Activated CD4-positive, alpha-beta T cell treated with anti-CD3 and anti-CD28 coated beads, Interleukin-2, amount 50 U/mL, for 24 hours (primary cell): ENCODE measurements at regions not wholly inside any gene's neighbourhood (a gene's known extent, or its start where the extent isn't known, plus 50 kb on each side); places are given as distances from the start of the nearest gene placed in this dataset.
"Not testable (repeated sequence)": the region's sequence is repeated elsewhere in the genome, so short reads cannot be mapped to it uniquely, and the experiment has no call there.

Source experiments
- DNase-seq, 2 donors: peaks; one replicate each; pipeline ENCODE4 v3.0.0-alpha.2; 2020; ENCODE audit warnings: low read depth in 1 of 2, low spot score in 1 of 2

DNA sequence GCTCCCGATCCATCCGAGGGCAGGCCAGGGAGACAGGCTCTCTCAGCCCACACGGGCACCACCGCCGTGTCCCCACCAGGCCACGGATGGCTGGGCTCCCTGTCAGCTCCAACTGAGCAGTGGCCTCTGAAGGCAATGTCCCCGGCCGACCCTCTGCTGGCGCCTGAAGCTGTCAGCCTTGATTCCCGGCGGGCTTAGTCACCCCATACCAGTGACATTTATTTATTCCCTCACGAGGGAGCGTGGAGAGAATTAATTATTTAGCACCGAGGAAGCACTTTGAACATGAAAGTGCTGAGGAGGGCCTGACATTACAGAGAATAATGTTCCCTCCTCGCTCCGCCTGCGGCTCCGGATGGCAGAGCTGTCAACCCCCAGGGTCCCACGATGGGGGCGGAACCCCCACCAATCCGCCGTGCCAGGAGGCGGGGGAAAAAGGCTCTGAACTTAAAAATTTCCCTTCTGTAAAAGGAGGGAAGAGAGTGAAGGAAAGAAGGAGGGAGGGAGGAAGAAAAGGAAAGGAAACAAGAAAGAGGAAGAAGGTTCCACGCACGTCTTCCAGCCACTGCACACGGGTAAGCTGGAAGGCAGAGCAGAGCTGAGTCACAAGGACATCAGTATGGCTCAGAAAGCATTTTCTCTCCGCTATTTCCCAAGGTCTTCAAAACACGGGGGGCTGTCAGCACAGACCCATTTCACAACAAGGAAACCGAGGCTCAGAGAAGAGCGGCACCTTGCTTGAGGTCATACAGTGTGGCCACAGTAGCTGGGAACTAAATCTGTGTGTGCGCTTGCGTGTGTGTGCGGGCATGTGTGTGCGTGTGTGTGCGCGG, 108.7 kb upstream of the NCOR2 start:
- DNase-seq, result no peak

DNA sequence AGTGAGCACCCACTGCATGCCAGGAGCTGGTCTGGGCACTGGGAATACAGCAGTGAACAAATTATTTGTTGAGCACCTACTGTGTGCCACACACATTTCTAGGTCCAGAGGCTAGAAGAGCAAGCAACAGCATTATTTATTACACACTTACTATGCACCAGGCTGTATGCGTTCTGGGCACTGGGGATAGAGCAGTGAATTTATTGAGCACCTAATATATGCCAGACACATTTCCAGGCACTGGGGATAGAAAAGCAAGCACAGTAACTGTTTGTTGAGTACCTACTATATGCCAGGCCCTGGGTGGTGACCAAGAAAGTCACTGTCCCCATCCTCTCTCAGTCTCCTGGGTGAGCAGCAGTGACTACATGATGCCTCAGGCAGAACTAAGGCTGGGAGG, 107.5 kb upstream of the NCOR2 start:
- DNase-seq, result no peak

DNA sequence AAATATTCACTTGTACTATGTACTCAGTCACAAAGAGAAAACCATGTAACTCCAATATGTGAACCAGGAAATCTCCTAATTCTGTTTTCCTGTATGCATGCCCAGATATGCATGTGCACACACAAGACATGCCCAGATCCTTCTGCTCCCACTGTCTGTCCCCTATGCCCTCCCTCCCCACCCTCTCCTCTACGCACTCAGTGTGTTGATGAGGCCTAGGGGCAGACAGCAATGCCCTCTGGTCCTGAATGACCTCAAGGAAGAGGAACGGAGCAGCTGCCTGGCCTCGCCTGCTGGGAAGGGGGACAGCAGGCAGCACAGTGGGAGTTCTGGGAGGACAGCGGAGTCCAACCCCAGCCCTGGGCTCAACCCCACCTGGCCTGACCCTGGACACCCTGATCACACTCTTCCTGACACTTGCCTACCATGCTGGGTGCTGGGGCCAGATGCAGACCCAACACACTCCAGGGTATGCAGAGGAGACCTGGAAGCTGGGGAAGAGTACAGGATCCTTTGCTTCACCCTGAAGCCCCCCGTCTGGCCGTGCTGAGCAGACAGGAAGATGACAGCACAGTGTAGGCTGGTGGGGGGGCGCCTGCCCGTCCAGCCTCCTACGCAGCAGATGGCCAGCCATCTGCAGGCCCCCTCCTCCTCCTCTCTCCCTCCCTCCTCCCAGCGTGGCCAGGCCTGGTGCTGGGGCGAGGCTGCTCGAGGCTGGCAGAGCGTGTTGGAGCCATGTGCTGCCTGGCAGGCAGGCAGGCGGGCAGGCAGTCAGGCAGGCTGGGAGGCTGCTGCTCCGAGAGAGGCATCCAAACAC, 106.6 kb upstream of the NCOR2 start:
- DNase-seq, result no peak

DNA sequence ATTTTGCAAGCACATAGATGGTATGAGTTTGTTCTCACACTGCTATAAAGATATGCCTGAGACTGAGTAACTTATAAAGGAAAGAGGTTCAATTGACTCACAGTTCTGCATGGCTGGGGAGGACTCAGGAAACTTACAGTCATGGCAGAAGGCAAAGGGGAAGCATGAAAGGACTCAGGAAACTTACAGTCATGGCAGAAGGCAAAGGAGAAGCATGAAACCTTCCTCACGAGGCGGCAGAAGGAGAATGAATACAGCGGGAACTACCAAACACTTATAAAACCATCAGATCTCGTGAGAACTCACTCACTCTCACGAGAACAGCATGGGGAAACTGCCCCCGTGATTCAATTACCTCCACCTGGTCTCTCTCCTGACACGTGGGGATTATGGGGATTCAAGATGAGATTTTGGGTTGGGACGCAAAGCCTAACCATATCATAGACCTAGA, 101.9 kb upstream of the NCOR2 start:
- not testable (repeated sequence) for DNase-seq

DNA sequence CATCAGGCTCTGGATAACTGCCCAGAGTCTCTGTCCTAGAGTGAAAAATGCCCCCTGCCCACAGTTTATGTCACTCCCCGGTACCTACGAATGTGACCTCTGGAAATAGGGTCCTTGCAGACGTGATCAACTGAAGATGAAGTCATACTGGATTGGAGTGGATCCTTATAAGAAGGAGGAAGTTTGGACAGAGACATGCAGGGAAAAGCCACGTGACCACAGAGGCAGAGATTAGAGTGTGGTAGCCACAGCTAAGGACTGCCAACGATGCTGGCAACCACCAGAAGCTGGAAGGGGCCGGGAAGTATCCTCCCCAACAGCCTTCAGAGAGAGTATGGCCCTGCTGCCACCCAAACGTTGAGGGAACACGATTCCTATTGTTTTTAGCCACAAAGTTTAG, 101.2 kb upstream of the NCOR2 start:
- no peak for DNase-seq

DNA sequence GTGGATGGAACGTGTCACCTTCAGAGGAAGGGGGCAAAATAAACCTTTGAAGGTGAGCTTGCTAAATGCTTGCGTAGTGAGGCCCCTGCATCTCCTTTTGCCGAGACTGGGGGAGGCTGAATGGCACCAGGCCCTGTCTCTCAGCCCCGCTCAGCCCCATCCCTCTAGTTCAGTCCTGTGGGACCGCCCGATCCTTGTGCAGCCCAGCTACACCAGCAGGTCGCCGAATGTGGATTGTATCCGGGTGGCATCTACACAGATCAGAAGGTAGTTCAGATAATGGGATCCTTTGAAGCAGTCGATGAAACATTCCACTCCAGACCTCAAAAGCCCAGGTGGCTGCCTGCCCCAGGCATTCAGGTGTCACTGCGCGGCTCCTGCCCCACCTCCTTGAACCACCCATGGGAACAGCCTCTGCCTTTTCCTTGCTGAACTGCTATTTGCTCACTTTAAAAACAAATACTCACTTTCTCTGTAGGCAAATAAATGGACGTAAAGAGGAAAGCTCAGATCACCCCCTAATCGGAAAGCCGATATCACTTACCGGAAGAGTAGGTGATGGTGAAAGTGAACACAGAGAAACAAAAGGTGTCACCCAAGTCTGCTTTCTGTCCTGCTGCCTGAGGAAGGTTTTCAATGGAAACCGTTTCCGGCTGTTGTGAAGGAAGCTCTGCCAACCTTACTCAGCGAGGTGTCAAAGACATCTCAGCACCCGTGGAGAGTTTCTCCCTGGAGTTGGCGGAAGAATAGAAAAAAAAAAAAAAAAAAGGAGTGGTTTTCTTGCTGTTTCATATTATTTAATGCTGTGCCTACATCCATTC, 100.3 kb upstream of the NCOR2 start:
- DNase-seq, result no peak

DNA sequence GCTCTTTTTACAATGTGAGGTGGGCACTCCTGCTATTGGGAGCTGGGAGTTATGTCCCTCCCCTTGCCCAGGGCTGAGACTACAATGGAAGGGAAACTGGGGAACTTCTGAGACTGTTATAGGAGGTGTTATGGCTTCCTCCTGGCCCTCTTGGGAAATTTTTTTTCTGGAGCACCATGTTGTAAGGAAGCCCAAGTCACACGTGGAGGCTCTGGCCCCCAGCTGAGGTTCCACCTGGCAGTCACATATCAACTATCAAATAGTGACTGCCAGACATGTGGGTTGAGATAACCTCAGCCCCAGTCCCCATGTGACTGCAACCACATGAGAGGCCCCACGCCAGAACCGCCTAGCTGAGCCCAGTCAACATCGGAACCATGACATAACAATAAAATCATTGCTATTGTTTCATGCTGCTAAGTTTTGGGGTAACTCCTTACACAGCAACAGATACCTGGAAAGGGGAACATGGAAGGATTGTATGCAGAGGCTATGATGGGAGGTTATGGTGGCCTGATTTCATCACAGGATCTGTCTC, 99.4 kb upstream of the NCOR2 start:
- DNase-seq, result no peak

DNA sequence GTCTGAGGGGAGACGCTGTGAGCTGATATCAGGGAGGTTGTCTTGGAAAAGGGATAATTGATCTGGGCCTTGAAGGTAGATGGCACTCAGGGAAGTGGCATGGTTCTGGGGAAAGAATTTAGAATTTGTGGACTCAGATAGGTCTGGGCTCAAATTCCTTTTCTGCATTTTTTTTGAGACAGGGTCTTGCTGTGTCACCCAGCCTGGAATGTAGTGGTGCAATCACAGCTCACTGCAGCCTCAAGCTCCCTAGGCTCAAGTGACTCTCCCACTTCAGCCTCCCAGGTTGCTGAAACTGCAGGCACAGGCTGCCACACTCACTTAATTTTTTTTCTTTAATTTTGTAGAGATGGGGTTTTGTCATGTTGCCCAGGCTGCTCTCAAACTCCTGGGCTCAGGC, 98.1 kb upstream of the NCOR2 start:
- DNase-seq, result no peak

DNA sequence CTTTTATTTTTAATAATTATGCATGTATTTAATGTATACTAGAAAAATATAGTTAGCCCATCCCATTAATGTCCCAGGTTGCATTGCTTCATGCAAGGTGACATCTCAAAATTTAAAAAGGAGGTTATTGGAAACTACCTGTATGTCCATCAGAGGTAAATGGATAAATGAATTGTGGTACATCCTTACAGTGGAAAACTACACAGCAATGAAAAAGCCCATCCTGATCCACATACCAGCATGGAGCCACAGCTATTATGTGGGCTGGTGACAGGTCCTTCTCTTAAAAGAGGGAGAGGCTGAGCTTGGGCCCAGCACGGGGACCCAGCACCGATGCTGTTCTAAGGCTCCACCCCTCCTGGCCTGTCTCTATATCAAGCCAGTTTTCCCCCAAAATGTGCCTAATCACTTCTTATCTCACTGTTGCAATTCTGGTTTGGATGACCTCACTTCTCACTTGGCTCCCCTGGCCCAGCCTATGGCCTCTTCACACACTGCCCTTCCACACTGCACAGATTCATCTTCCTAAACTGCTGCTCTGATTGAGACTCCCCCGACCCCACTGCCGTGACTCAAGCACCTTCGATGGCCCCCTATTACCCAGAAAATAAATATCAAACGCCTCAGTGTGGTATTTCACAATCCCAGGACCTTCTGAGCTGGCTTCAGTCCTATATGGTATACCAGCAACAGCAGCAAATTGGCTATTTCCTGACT, 97.1 kb upstream of the NCOR2 start:
- no peak for DNase-seq

DNA sequence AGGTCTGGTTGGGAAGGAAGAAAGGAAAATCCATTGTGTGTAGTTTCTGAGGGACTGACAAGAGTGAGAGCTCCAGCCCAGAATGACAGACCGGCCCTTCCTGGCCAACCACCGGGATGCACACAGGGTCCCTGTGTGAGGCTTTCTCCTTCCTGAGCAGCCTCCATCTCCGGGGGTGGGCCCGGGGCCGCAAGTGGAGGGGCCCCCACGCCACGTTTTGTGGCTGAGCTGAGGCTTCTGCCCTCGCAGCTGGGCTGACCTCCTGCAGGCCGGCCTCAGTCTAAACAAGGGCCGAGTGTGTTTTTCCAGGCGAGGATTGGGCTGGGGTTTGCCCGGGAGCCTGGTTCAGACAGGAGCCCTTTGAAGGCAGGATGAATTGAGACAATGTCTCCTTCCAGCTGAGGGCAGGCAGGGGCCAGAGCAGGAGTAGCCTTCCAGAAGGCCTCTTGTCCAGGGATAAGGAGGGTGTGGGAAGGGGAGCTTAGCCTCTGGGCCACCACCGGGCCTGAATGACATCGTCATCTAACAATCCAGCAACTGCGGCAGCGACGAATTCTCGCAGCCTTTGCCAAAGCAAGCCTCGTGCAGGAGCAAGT, 96.5 kb upstream of the NCOR2 start:
- no peak for DNase-seq

DNA sequence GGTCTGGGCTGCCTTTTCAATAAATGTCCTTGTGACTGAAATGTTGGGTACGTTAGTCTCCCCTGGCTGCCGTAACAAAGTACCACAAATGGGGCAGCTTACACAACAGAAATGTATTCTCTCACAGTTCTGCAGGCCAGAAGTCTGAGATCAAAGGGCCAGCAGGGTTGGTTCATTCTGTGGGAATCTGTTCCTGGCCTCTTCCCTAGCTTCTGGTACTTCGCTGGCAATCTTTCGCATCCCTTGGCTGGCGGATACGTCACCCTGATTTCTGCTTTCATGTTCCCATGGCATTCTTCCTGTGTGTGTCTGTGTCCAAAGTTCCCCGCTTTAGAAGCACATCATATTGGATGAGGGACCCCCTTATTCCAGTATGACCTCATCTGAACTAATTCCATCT, 95.8 kb upstream of the NCOR2 start:
- no peak for DNase-seq

DNA sequence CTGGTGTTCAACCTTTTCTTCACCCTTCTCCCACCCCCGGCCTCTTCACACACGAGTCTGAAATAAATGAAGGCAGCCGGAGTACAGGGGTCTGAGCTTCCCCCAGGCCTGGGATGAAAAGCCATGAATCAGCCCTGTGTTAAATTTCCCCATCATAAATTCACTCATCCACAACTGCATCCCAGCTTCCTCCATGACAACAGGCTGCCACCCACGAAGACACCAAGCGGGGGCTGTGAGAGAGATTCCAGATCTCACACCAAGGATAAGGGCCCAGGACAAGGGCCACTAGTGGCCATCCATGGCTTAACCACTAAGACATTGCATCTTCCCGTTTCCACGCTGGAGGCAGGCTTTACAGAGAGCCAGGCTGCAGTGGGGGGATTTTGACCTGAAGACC, 93.9 kb upstream of the NCOR2 start:
- no peak for DNase-seq

DNA sequence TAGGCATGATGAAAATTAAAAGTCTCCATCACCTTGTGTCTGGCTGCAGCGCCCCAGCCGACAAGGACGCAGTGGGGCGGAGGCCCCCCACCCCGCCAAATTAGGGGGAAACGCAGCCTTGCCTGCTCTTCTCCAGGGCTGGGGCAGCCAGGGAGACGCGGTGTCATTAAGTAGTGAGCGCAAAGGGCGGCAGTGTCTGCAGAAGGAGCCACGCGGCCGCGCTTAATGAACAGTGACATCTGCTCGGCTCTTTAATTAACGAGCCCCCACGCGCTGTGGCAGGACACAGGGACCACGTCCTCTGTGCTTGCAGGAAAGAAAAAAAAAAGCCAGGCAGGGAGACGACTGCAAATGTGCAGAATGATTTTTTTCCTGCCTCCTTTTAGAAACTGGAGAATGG, 93.4 kb upstream of the NCOR2 start:
- no peak for DNase-seq

DNA sequence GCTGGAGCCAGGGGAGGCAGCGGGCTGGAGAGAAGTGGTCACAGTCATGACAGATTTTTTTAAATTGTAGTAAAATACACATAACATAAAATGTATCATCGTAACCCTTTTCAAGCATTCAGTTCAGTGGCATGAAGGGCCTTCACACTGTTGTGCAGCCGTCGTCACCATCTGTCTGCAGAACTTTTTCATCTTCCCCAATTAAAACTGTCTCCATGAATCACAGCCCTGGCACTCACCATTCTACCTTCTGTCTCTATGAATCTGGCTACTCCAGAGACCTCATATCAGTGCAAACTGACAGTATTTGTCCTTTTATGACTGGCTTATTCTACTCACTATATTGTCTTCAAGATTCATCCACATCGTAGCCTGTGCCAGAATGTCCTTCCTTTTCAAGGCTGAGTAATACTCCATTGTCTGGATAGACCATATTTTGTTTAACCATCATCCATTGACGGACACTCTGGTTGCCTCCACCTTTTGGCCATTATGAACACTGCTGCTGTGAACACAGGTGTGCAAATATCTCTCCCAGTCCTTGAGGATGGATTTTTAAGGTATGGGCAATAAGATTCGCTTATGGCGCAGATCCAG, 91.5 kb upstream of the NCOR2 start:
- DNase-seq, result no peak

DNA sequence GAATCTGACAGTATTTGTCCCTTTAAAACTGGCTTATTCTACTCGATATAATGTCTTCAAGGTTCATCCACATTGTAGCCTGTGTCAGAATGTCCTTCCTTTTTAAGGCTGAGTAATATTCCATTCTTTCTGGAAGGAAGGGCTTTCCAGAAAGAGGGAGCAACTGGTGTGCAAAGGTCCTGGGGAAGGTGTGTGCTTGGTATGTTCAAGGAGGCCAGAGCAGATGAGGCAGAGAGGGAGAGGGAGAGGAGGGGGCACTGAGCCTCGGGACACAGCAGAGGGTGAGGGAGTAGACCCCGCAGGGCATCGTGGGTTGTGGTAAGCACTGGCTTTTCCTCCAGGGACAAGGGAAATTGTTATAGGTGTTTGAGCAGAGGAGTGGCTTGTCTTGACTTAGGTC, 90.9 kb upstream of the NCOR2 start:
- DNase-seq, result no peak

DNA sequence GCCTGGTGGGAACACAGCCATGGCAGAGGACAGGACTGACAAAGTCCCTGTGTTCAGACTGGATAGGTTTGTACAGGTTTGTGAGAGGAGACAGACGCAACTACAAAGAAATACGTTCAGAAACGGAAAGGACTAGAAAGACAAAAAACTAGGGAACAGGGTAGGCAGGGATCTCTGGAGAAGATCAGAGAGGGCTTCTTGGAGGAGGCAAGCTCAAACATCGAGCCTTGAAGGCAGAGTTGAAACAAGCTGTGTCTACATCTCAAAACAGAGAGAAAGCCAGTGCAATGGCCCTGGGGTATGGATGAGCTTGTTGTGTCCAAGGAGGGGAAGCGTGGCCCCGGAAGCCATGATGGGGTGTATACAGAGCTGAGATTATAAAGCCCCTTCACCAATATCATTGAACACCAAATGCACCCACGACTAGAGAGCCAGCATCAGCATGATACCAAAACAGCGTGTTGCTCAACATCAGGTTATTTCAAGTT, 89.6 kb upstream of the NCOR2 start:
- no peak for DNase-seq

DNA sequence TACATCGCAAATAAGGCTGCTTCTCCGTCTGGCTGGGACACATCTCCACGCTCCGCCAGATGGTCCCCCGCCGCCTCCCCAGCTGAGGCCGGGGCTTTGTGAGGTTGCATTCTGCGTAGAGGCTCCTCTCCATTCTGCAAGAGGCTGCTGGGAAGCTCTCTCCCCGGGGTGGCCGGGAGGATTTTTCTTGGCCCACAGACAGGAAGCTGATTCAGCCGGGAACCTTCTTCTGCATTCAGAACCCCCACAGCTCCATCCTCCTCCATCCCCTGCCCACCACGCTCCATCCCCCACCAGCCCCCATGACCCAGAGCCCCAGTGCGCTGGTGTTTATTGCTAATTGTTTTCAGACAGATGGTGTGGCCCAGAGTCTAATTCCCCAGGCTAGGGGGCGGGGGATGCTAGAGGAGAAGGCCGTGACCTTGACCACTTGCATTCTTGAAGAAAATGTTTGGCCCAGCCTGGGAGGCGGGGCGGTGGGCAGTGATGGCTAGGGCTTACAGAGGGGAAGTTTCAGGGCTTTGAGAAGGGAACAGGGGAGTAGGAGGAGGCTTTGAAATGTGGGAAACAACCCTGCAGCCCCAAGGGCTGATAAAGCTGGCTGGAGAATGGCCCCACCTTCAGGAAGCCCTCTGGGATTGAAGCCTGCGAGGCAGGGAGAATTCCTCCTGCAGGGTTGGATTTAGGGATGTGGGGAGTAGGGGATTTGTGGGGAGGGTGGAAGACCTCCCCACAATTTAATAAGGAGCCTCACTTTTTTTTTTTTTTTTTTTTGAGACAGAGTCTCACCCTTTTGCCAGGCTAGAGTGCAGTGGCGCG, 88.5 kb upstream of the NCOR2 start:
- DNase-seq, result no peak

DNA sequence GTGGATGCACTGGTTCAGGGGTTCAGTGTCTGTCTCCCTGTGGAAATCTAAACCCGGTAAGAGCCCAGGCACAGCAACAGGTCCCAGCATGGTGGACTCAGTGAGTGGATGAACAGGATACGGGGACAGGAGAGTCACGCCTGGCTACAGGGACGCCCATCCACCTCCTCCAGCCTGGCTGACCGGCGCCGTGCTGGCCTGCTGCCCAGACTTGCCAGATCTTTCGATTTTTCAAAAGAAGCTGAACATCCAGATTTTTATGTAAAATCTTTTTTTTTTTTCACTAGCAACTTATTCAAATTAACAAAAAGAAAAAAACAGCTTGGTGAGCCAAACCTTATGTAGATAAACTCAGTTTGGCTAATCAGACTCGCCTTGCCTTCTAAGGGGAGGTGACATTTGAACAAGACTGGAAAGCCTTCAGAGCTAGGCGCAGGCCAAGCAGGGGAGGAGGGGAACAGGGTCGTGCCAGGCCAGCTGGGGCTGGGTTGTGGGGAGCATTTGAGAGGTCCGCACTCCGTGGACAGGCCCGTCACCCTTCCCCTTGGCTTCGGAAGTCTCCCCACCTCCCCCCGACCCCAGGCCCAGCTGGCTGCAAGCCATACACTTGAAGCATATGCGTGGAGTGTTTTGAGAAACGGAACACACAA, 87.8 kb upstream of the NCOR2 start:
- DNase-seq, result no peak
